GM21515 (cell line): ENCODE measurements at regions not wholly inside any gene's neighbourhood (a gene's known extent, or its start where the extent isn't known, plus 50 kb on each side); places are given as distances from the start of the nearest gene placed in this dataset.

ENCODE experiments used
- ATAC-seq: cut with Tn5 transposase; IDR thresholded peaks from one replicate; pipeline ENCODE4 v1.9.1; 2021; ENCODE audit not compliant: unreplicated experiment

DNA sequence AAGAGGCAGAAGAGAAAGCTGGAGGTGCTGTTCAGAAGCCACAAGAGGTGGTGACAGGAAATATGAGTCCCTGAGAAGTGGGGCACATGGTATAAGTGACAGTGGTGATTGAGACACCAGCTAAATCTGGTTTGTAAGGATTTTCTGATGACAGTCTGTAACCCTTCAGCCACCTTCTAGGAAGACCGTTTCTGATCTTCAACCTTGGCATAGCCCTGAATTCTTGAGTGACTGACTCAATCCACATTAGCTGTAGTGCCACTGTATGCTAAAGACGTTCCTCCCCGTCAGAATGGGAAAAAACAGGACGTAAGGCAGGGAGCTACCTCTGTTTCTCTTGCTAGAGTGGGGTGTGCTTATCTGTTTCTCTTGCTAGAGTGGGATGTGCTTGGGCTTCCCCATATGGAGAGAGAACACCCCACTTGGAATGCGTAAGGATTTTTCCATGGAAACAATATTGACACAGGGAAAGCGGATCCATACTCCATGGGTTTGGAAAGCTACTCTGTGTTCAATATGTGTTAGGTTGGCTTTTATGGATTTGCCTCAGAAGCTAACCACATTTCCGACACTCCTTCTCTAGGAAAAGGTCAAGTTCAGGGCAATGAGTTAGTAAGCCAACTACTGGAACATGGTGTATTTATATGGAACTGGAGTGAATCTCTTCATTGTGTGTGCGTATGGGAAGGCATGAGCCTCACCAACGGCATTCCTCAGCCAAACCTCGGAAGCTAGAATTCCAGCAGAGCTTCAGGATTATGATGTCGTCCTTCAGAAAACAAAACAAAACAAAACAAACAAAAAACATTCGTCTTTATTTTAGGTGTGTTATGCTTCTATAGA is 948.8 kb upstream of the SLC10A2 start:
- ATAC-seq = no peak

- ATAC-seq = no peak
Measured at GRCh38 chr13:104011505-104012241, 945.5 kb upstream of the SLC10A2 start.

DNA sequence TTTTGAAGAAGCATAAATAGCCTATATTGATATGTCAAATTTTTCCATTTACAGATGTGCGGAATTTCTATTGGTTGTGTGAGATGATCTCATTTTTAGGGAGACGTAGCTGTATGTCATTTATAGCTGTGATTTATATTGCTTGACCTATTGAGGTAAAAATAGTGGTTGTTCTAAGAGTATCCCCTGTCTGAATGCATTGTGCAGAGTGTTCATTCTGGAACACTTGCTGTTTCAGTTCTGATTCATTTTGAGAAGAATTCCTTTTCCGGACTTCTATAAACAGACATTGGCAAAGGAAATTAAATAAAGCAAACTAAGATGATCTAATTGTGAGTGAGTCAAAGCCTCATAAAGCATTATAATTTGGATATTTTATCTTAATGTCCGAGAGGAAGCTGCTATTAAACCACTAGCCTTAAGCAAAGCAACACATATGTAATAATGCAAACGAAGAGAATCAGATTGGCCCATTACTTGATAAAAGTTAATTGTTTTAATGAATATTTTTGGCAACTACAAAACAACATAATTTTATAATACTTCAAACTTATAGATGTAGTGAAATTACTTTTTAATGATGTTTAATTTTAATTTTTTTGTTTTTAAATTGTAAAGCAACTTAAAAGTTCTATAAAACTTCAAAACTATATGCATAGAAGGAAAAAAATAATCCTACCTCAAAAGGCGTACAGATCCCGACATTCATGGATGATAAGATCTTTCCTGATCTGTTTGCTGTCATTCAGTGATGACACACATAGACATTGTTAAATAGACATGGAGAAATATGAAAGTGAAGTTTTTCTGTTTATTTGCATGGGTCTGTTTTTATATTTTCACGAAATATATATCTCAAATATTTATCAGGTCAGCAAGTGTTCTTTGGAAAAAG is 942.6 kb upstream of the SLC10A2 start:
- no peak for ATAC-seq

DNA sequence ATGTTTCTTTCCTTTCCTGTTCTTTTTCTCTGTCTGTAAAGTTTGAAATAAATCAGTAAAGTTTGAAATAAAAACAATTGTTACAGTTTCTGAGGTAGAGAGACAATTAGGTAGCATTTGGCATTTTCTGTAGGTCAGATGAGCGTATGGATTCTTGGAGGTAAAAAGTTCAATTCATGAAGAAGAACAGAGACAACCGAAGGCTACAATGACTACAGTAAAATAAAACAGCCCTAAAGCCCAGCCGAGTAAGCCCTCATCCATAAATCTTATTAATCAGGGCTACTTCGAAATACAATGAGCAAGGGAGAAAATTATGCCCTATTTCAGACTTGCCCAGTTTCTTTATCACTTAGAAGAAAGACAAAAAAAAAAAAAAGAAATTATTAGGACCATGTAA is 941.9 kb upstream of the SLC10A2 start:
- no peak for ATAC-seq

- ATAC-seq = no peak
Measured at GRCh38 chr13:104006625-104007075, 940.4 kb upstream of the SLC10A2 start.

DNA sequence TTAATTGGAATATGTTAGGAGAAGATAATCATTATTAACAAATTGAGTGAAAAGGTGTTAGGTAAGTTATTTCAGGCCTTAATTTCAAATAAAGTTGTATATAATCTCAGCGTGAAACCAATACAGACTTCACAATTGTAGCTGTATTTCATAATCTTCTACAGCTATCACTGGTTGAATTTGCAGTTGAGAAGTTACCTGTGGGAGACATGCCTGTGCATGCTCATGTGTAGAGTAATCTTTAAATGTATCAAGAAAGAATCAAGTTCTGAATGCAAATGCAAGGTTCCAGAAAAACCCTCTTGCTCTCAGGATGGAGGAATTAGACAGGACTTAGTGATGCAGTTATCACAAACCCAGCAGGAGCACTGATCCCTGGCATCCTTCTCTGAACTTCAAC is 938.4 kb upstream of the SLC10A2 start:
- no peak for ATAC-seq

- no peak for ATAC-seq
Measured at GRCh38 chr13:104002216-104002615, 936.0 kb upstream of the SLC10A2 start.

DNA sequence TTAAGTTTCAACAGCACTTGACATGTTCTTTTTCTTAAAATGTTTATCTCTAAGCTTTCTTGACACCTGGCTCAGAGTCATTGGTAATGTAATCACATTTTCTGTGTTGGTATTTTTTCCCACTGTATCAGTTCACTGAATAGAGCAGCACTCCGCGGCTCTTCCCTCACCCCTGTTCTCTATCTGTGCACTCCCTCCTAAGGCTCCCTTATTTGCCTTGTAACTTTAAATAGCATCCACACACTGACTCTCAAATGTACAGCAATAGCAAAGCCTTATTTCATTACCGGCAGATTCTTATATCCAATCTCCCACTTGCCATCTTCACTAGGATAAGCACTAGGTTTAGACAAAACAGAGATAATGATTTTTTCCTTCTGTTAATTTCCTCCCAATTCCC is 935.5 kb upstream of the SLC10A2 start:
- no peak for ATAC-seq

GRCh38 chr13:103996733-103997132 is 930.5 kb upstream of the SLC10A2 start:
- ATAC-seq = no peak

DNA sequence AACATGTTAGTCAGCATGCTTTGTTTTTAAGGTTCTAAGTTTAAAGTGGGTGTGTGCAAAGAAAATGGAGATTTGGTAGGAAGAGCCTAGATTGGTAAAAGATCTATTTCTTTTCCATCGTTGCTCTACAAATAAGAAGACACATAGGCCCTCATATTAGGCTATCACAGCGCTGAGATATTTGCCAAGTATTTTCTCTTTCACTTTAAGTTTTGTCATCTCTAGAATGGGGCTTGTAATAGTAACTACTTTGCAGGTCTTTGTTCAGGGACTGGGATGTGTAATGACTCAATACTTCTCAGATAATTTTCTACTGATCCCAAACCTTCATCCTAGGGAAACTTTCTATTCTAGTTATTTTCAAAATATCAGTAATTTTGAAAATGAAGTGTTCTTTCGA is 917.7 kb upstream of the SLC10A2 start:
- ATAC-seq = no peak

- ATAC-seq = no peak
Measured at GRCh38 chr13:103976371-103976770, 910.2 kb upstream of the SLC10A2 start.

DNA sequence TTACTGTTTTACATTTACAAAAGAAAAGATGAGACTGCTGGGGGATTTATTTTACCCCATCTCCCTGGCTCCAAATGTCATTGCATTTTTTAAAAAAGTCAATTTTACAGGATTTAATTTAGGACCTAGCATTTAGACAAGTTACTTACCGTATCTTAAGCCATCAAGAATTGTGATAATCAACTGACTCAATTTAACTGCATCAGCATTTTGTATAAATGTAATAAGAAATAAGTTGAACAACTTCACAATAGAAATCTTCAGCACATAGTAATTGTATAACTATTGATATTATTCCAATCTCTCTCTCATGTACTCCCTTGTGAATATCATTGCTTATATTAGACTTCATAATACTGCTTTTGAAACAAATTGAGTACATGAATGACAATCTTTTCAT is 907.5 kb upstream of the SLC10A2 start:
- ATAC-seq = no peak

DNA sequence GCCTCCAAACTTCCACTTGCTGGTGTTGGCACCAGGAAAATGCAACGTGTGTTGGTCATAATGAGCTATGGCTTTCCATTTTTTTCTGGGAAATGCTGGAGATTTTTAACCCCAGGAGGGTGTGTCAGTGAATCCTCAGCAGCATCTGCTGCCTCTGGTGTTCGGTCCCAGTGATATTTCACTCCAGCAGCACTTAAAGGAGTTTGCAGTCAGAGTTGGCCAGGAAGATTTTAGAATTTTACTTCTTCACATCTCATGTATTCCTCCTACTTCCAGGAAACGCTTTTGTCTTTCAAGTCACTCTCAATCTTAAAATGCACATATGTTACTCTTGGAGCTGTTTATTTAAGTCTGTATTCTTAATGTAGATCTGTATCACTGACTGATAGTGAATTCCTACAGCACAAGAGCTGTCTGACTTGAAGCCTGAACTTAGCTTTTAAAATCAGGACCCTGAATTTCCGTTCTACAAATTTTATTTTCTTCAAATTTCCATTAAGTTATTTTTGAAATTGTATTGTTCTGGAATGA is 903.4 kb upstream of the SLC10A2 start:
- no peak for ATAC-seq

DNA sequence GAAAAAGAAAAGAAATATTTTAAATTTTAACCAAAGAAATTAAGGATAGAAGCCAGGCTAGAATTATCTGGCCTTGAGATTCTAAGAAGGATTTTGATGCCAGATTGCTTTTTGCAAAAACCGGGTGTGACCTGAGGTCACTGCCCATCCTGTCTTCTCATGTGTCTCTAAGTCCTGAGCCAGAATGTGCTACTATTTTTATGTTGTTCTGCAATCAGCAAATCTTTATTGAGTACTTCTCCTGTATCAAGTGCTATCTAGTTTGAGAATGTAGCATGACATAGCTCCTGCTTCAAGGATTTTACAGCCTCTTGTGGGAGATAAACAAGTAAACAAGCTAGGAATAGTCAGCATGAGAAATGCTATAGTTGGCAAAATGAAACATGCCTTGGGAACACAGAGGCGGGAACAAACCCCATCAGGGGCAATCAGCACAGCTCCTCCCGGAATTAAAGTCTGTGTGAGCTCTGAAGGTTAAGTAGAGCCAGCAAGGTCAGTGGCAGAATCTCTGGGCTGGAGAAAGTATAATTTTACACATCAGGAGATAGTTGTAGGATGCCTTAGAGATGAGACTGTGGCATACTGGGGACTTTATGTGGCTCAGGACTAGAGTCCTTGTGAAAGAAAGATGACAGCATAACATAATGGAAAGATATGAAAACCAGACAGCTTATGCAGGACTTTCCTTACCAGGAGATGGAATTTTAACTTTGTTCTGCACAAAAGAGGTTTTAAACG is 899.5 kb upstream of the SLC10A2 start:
- ATAC-seq = no peak

- ATAC-seq = no peak
Measured at GRCh38 chr13:103961784-103962183, 895.6 kb upstream of the SLC10A2 start.

GRCh38 chr13:103961129-103961528 is 894.9 kb upstream of the SLC10A2 start:
- no peak for ATAC-seq

DNA sequence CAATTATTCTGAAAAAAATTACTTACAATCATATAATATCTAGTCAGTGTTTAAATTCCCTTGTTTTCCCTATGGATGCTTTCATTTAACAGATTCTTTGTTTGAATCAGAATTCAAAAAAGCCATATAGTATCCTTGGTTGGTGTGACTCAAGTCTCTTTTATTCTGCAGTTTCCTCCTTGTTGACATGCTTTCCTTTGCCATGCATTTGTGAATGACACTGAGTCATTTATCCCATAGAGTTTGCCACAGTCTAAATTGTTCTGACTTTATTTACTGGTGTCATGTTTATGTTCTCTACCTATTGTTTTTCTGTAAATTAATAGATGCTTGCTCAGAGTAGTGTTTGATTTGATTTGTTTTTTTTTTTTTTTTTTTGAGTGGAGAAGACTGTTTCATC is 893.8 kb upstream of the SLC10A2 start:
- no peak for ATAC-seq

DNA sequence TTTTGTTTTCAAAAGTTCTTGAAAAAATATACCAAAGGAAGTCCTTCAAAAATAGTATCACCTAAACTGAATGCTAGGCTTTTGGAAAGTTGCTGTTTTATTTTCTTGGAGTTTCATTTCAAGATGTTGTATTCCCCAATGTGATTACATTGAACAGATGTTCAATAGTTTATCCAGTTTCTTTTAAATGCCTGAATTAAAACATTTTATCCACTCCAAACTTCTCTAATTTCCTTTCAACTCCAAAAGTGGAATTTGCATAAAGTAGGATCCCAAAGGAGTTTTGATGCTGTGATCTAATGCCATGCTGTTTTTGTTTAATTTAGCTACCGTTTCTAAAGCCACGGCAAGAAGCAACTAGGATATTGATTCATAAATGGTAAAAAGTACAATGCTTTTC is 892.5 kb upstream of the SLC10A2 start:
- no peak for ATAC-seq

- no peak for ATAC-seq
Measured at GRCh38 chr13:103957939-103958338, 891.7 kb upstream of the SLC10A2 start.

- ATAC-seq = no peak
Measured at GRCh38 chr13:103953859-103954258, 887.6 kb upstream of the SLC10A2 start.
